Thyroid gland (tissue), 4 donors: ENCODE measurements at regions not wholly inside any gene's neighbourhood (a gene's known extent, or its start where the extent isn't known, plus 50 kb on each side); places are given as distances from the start of the nearest gene placed in this dataset.

ENCODE experiments used
- DNase-seq, 2 donors: peaks; one replicate each; pipeline ENCODE4 v3.0.0-alpha.2; 2019
- H3K27ac ChIP-seq, 3 donors: fragments of 200-600 bp; sonication (generic); 1 replicate in 2 of 3; 2 replicates in 1 of 3; pipeline ENCODE4 v1.5.1; 2016 to 2019; ENCODE audit warnings: mild to moderate bottlenecking in 1 of 3, moderate library complexity in 1 of 3
- H3K27me3 ChIP-seq: fragments of 200-600 bp; sonication (generic); one replicate; pipeline ENCODE4 v1.5.1; 2019
- H3K36me3 ChIP-seq, 2 donors: fragments of 200-600 bp; sonication (generic); one replicate each; pipeline ENCODE4 v1.5.1; 2016 to 2019
- H3K4me1 ChIP-seq, 2 donors: fragments of 200-600 bp; sonication (generic); one replicate each; pipeline ENCODE4 v1.5.1; 2017 to 2019
- H3K4me3 ChIP-seq, 3 donors: fragments of 200-600 bp; sonication (generic); replicated peaks in 1 of 3; 1 replicate in 2 of 3; 2 replicates in 1 of 3; pipeline ENCODE4 v1.5.1; 2016; ENCODE audit warnings: mild to moderate bottlenecking in 1 of 3
- H3K9me3 ChIP-seq: fragments of 200-600 bp; sonication (generic); one replicate; pipeline ENCODE4 v1.5.1; 2017
- POLR2A ChIP-seq, 2 donors: fragments of 450-650 bp; IDR thresholded peaks; one replicate each; pipeline ENCODE4 v1.6.1; 2017; ENCODE audit warnings: antibody characterized with exemption in 2 of 2, mild to moderate bottlenecking in 2 of 2, moderate library complexity in 1 of 2
- WGBS, 2 donors: methylation state at CpG; one replicate each; pipeline ENCODE4 v1.1.5; 2017; 5-methylcytosine and 5-hydroxymethylcytosine counted together
- intact Hi-C: fragments of 100-400 bp; cut with DNase I; formaldehyde crosslinking; loops from one replicate; pipeline ENCODE4 v1.15.1; 2023
- TF ChIP-seq, protein P1 (sequence below), 6 experiments: fragments of 200-600 bp in 3 of 6; fragments of 450-650 bp in 3 of 6; sonication (generic) in 3 of 6; IDR thresholded peaks; one replicate each; pipeline ENCODE4 v1.5.1; 2016 to 2019; ENCODE audit warnings: antibody characterized with exemption in 6 of 6, mild to moderate bottlenecking in 2 of 6, inconsistent platforms in 1 of 6, moderate library complexity in 1 of 6

DNA sequence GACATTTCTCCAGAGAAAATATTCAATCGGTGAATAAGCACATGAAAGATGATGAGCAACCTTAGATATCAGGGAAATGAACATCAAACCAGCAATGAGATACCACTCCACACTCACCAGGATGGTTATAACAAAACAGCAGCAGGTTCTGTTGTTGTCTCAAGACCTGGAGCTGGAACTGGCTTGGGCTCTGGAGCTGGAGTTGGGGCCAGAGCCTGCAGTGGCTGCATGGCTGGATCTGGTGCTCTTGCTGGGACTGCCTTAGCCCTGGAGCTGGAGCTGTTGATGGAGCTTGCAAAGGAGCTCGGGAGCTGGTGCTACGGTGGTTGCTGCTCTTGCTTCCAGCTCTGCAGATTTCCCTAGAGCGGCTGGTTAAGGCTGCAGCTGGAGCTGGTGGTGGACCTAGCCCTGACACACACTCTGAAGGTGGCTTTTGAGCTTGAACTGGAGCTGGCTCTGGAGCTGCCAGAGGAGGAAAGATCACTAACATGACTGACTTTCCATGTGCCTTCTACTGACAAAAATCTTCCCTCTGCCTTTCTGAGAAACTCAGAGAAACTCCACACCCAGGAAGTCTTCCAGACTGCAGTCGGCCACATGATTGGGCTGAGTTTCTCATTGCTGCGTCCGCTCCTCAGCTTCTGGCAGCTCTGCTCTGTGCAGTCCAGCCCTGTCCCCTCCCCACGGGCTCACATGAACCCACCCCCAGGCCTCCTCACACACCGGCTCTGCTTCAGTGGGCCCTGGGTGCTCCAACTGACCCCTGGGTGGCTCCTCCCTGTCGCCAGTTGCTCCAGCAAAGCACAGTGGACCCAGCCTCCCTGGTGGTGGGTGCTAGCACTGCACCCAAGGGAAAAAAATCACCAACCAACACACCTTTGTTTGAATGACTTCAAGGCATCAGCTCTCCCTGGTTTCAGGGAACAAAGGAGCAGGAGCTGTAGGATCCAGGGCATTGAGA is 139.1 kb upstream of the FMN2 start:
- H3K27me3 ChIP-seq = no peaks in the 10 kb centered on the region
- peak; percentile 12 to 16 for DNase-seq
- no peaks in the 10 kb centered on the region for H3K36me3 ChIP-seq
- no peak overlapping the region for H3K27ac ChIP-seq
- H3K9me3 ChIP-seq = no peaks in the 10 kb centered on the region
- H3K4me3 ChIP-seq = no peak overlapping the region
- intact Hi-C loops = no loop called here
- WGBS, 2 donors = 81 to 84% methylated on average over 8 to 9 of the region's 10 CpGs
- TF ChIP-seq, protein P1, sequence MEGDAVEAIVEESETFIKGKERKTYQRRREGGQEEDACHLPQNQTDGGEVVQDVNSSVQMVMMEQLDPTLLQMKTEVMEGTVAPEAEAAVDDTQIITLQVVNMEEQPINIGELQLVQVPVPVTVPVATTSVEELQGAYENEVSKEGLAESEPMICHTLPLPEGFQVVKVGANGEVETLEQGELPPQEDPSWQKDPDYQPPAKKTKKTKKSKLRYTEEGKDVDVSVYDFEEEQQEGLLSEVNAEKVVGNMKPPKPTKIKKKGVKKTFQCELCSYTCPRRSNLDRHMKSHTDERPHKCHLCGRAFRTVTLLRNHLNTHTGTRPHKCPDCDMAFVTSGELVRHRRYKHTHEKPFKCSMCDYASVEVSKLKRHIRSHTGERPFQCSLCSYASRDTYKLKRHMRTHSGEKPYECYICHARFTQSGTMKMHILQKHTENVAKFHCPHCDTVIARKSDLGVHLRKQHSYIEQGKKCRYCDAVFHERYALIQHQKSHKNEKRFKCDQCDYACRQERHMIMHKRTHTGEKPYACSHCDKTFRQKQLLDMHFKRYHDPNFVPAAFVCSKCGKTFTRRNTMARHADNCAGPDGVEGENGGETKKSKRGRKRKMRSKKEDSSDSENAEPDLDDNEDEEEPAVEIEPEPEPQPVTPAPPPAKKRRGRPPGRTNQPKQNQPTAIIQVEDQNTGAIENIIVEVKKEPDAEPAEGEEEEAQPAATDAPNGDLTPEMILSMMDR (IDR thresholded peaks at IDR 0.05) = peak in 1 of 6 experiments; percentile 34
- TF ChIP-seq POLR2A (IDR thresholded peaks at IDR 0.05) = no peak
- no peaks in the 10 kb centered on the region for H3K4me1 ChIP-seq

DNA sequence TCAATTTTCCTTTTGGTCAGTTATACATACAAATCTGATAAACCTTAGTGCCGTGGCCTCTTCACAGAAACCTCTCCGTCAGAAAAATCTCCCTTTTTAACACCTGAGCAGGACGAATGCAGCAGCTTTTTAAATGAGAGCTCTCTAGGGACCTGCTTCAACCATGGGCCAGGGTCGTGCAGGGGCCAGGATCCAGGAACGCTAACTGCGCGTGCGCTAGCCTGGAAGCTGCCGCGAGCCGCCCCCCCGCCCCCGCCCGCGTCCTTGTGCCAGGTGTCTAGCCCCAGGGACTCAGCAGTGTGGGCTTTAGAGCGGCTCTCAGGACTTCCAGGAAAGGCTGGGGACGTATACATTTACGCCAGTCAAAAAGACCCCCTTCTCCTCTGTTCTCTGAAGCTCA is 136.8 kb upstream of the FMN2 start:
- Histone ChIP-seq H3K9me3 (no peaks in the 10 kb centered on the region), H3K27ac (no peak overlapping the region), H3K4me1 (no peaks in the 10 kb centered on the region), H3K36me3 (no peaks in the 10 kb centered on the region), H3K27me3 (no peaks in the 10 kb centered on the region), H3K4me3 (no peak overlapping the region)
- 61 to 79% methylated on average over 15 to 16 of the region's 18 CpGs for WGBS, 2 donors
- intact Hi-C loops = no loop called here
- TF ChIP-seq POLR2A (IDR thresholded peaks at IDR 0.05) = no peak
- TF ChIP-seq, protein P1 (IDR thresholded peaks at IDR 0.05) = no peak
- DNase-seq = no peak

DNA sequence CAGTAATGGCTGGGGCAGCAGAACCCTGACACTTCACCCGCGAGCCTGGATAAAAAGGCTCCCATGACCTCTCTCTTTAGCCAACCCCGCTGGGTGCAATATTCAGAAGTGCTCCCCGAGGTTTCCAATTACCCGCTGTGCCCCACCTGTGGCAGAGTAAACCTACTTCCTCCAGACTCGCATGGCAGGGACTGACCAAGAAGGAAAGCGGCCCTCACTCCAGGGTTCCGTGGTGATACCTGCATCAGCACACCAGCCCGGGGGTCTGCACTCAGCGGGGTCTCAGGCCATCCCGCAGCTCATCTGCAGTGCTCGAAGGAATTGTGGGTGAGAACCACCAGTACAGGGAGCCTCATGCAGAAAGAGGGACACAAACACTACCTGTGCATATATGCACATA is 136.3 kb upstream of the FMN2 start:
- H3K36me3 ChIP-seq = no peaks in the 10 kb centered on the region
- WGBS, 2 donors = 90 to 92% methylated on average over 12 of the region's 12 CpGs
- no peaks in the 10 kb centered on the region for H3K9me3 ChIP-seq
- intact Hi-C loops = no loop called here
- TF ChIP-seq POLR2A (IDR thresholded peaks at IDR 0.05) = no peak
- H3K27ac ChIP-seq = no peak overlapping the region
- no peaks in the 10 kb centered on the region for H3K4me1 ChIP-seq
- DNase-seq = no peak
- no peak overlapping the region for H3K4me3 ChIP-seq
- H3K27me3 ChIP-seq = no peaks in the 10 kb centered on the region

DNA sequence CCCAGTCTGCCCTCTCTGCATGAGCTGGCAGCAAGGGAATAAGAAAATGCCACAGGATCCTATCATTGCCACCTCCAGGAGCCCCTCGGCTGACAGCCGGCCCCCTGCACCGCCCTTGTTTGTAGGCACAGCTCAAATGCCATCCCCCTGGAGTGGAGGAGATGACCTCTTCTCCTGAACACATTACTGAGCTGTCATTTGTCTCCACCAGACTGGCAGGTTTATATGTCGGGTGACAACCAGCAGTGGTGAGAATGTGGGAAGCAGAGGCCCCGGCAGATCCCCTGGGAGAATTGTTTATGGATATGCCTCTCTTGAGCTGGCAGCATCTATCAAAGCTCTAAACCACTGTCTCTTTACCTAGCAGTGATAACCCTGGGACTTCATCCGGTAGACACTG is 135.4 kb upstream of the FMN2 start:
- Histone ChIP-seq H3K36me3 (no peaks in the 10 kb centered on the region), H3K27ac (no peak overlapping the region), H3K9me3 (no peaks in the 10 kb centered on the region), H3K27me3 (no peaks in the 10 kb centered on the region), H3K4me1 (no peaks in the 10 kb centered on the region), H3K4me3 (no peak overlapping the region)
- TF ChIP-seq, protein P1 (IDR thresholded peaks at IDR 0.05) = no peak
- TF ChIP-seq POLR2A (IDR thresholded peaks at IDR 0.05) = no peak
- DNase-seq = no peak
- WGBS, 2 donors = 72 to 77% methylated on average over 6 of the region's 6 CpGs
- intact Hi-C loops = no loop called here

DNA sequence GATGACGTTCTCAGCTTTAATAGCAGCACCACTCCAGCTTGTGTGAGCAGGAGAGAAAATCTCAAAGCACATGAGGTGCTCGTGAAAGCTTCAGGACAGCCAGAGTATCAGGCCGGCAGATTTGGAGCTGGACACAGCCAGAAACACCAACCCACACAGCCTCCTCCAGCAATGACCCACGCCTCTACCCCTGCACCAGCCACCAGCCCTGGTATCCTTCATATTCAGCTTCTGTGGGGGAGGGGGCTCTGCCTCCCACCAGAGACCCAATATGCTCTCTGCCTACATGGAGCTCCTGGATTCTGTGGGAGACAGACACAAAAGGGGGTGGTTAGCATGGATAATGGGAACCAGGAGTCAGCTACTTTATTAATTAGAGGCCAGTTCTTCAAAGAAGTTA is 133.6 kb upstream of the FMN2 start:
- Histone ChIP-seq H3K27me3 (no peaks in the 10 kb centered on the region), H3K9me3 (no peaks in the 10 kb centered on the region), H3K36me3 (no peaks in the 10 kb centered on the region), H3K4me3 (no peak overlapping the region), H3K4me1 (no peaks in the 10 kb centered on the region), H3K27ac (no peak overlapping the region)
- intact Hi-C loops = no loop called here
- TF ChIP-seq, protein P1 (IDR thresholded peaks at IDR 0.05) = no peak
- no peak for TF ChIP-seq POLR2A (IDR thresholded peaks at IDR 0.05)
- no peak for DNase-seq
- WGBS, 2 donors = 32 to 39% methylated on average over 3 to 4 of the region's 4 CpGs
